ENCODE measurements at regions not wholly inside any gene's neighbourhood (a gene's known extent, or its start where the extent isn't known, plus 50 kb on each side); places are given as distances from the start of the nearest gene placed in this dataset.

DNA sequence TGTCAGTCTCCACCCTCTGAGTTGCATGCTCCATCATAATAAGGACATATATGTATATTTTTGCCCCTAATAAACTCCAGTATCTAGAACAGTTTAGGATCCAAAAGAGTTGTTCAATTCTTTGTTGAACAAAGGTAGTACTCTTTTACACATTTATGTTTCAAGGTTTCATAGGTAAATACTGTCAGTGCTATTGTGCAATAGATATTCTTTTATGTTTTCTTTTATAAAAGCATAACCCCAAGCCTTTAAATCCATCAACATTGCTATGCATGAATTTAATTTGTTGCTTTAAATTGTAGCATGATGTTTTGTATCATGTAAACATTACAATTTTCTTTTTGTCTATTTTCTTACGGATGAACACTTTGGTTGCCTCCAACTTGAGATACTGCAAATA, 469.7 kb upstream of the COBL start:
- no peak overlapping the region for H3K27ac ChIP-seq
- no peak for TF ChIP-seq ZFX (IDR thresholded peaks at IDR 0.05; ENCODE audit: borderline replicate concordance)
- TF ChIP-seq, protein P1, sequence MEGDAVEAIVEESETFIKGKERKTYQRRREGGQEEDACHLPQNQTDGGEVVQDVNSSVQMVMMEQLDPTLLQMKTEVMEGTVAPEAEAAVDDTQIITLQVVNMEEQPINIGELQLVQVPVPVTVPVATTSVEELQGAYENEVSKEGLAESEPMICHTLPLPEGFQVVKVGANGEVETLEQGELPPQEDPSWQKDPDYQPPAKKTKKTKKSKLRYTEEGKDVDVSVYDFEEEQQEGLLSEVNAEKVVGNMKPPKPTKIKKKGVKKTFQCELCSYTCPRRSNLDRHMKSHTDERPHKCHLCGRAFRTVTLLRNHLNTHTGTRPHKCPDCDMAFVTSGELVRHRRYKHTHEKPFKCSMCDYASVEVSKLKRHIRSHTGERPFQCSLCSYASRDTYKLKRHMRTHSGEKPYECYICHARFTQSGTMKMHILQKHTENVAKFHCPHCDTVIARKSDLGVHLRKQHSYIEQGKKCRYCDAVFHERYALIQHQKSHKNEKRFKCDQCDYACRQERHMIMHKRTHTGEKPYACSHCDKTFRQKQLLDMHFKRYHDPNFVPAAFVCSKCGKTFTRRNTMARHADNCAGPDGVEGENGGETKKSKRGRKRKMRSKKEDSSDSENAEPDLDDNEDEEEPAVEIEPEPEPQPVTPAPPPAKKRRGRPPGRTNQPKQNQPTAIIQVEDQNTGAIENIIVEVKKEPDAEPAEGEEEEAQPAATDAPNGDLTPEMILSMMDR (IDR thresholded peaks at IDR 0.05): no peak

DNA sequence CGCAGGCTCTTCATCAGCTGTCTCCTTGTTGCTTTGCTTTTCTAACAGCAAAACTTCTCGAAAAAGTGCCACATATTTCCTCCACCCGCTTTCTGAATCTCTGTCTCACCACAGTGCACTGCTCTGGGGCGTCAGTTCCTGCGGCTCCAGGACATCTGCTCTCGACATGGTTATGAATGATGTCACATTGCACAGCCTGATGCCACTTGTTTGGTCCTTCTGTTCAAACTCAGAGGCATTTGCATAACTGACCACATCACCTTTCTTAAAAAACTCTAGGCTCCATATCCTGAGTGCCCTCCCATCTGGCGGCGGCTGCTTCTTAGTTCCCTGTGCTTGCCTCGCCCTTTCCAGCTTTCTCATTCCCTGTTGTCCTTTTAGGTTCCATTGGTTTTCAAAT, 469.3 kb upstream of the COBL start:
- no peak for TF ChIP-seq ZFX (IDR thresholded peaks at IDR 0.05; ENCODE audit: borderline replicate concordance)
- TF ChIP-seq, protein P1 (IDR thresholded peaks at IDR 0.05): no peak
- no peak overlapping the region for H3K27ac ChIP-seq

DNA sequence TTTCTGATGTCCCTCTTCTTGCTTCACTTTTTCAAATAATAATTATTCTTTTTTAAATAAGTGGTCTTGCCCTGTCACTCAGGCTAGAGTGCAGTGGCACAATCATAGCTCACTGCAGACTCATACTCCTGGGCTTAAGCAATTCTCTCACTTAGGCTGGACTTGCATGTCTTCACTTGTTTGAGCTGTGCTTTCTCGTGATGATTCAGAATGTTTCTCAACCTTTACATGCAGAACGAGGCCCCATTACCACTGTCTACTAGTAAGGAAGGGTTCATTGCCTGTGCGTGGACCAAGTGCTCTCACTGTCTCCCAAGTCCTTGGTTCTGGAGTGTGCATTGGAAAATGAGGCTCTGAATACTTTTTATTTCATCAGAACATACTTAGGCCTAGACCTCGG, 468.6 kb upstream of the COBL start:
- no peak overlapping the region for H3K27ac ChIP-seq
- no peak for TF ChIP-seq ZFX (IDR thresholded peaks at IDR 0.05; ENCODE audit: borderline replicate concordance)
- TF ChIP-seq, protein P1 (IDR thresholded peaks at IDR 0.05): no peak

DNA sequence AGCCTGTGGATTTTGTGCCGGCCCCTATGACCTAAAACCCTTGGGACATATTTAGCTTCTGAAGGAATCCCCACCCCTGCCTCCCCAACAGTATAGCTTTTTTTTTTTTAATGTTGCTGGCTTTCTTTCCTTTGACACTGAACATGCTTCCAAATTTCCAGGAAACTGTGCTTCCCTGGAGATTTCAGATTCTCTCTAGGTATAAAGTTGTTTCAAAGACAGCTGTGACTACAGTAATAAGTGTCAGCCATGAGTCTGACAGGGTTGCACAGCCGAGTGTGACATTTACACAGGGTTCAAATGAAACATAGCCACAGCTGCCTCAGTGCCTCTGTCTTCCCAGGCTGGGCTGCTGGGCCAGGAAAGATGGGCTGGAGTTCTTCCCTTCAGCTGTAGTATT, 466.6 kb upstream of the COBL start:
- no peak overlapping the region for H3K27ac ChIP-seq
- TF ChIP-seq, protein P1 (IDR thresholded peaks at IDR 0.05): no peak
- no peak for TF ChIP-seq ZFX (IDR thresholded peaks at IDR 0.05; ENCODE audit: borderline replicate concordance)

DNA sequence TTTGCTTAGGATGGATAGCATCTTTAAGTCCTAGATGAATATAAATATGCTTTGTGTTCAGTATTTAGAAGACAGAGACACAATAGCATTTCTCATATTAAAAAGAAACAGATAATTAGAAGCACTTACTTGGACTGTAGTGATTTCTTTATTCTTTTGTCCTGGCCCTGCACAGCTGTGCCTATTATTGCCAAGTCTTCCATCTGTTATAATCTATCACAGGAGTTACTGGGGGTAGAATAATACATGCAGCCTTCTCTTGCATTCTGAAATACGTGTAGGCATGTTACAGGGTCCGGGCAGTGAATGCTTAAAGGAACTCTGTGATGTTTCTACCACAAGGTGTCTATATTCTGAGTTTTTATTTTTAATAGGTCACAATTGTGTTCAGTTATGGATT, 461.5 kb upstream of the COBL start:
- no peak overlapping the region for H3K27ac ChIP-seq
- TF ChIP-seq, protein P1 (IDR thresholded peaks at IDR 0.05): no peak
- no peak for TF ChIP-seq ZFX (IDR thresholded peaks at IDR 0.05; ENCODE audit: borderline replicate concordance)

DNA sequence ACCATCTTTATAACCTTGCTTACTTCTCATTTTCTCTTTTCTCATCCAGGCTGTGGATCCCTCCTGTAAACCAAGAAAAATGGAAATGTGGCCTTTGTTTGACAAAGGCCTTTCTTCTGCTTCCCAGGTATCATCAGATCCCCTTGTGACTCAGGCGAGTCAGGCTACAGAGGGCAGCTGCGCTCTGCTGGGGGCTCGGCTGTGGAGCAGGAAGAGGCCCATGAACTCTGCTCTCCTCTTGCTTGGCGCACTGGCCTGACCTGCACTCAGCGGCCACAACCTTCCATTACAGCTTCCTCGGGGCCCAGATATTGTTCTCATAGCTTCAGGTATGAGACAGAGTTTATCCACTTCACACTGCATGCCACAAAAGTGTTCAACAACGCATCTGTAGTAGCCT, 457.6 kb upstream of the COBL start:
- H3K27ac ChIP-seq: no peak overlapping the region
- no peak for TF ChIP-seq ZFX (IDR thresholded peaks at IDR 0.05; ENCODE audit: borderline replicate concordance)
- TF ChIP-seq, protein P1 (IDR thresholded peaks at IDR 0.05): no peak

DNA sequence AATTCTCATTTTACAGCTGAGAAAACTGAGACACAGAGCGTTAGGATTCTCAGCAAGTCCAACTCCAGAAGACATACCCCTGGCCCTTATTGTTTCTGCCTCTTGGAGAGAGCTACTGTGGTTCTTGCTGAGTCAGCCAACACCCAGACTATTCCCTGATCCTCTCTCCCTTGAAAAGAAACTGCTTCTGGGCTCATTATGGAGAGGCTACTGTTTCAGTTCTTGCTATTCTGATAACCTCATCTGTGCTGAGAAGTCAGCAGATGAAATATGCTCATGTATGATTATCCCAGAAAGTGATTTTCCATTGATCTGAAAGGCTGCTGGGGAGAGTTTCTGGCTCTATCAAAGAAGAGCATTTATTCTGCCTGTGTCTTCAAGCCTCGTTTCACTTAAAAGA, 455.6 kb upstream of the COBL start:
- TF ChIP-seq, protein P1 (IDR thresholded peaks at IDR 0.05): no peak
- no peak for TF ChIP-seq ZFX (IDR thresholded peaks at IDR 0.05; ENCODE audit: borderline replicate concordance)
- no peak overlapping the region for H3K27ac ChIP-seq

Data from 22Rv1 (cell line).